WTC11 (cell line): ENCODE measurements at regions not wholly inside any gene's neighbourhood (a gene's known extent, or its start where the extent isn't known, plus 50 kb on each side); places are given as distances from the start of the nearest gene placed in this dataset.

ENCODE experiments used
- ATAC-seq: fragments of 200-7000 bp; cut with Tn5 transposase; 2 replicates; pipeline ENCODE4 v1.10.0; 2021; ENCODE audit warnings: mild to moderate bottlenecking, moderate library complexity
- CTCF ChIA-PET: fragments of 300-600 bp; sonication (Branson Sonifier 250); formaldehyde crosslinking; loops from one replicate; lab custom pipeline; 2021; ENCODE audit warnings: antibody characterized with exemption; lab: Charles Lee
- POLR2A ChIA-PET: fragments of 350-600 bp; sonication (Branson Sonifier 250); formaldehyde crosslinking; loops from one replicate; lab custom pipeline; 2021; ENCODE audit warnings: antibody characterized with exemption; lab: Charles Lee
- DNase-seq: peaks from one replicate; pipeline ENCODE4 v3.0.0; 2021; ENCODE audit warnings: low spot score
- H3K27ac Mint-ChIP-seq: 2 replicates; pipeline ENCODE4 v1.8.0; 2021; ENCODE audit warnings: mixed read lengths
- H3K27me3 Mint-ChIP-seq: 2 replicates; pipeline ENCODE4 v1.8.0; 2021; ENCODE audit warnings: low read depth, mild to moderate bottlenecking, moderate library complexity, mixed read lengths
- H3K36me3 Mint-ChIP-seq: 2 replicates; pipeline ENCODE4 v1.8.0; 2021; ENCODE audit warnings: mixed read lengths
- H3K4me1 Mint-ChIP-seq: 2 replicates; pipeline ENCODE4 v1.8.0; 2022; ENCODE audit warnings: mixed read lengths
- H3K4me3 Mint-ChIP-seq: 2 replicates; pipeline ENCODE4 v1.8.0; 2021; ENCODE audit warnings: mild to moderate bottlenecking, moderate library complexity, mixed read lengths
- H3K9me3 Mint-ChIP-seq: 2 replicates; pipeline ENCODE4 v1.8.0; 2021; ENCODE audit warnings: mixed read lengths
- ATF2 ChIP-seq: sonication (generic); formaldehyde crosslinking; IDR thresholded peaks from 2 replicates; pipeline ENCODE4 v1.8.1; 2022; ENCODE audit warnings: low read depth, missing genetic modification reagents, borderline replicate concordance
- E2F5 ChIP-seq: sonication (generic); formaldehyde crosslinking; IDR thresholded peaks from 2 replicates; pipeline ENCODE4 v1.8.1; 2022; ENCODE audit warnings: mild to moderate bottlenecking, moderate library complexity, missing genetic modification reagents
- EMX1 ChIP-seq: fragments of 250-450 bp; sonication (Bioruptor Pico); IDR thresholded peaks from 2 replicates; pipeline ENCODE4 v1.8.0; 2021; ENCODE audit warnings: mild to moderate bottlenecking
- ESRRA ChIP-seq: sonication (generic); formaldehyde crosslinking; IDR thresholded peaks from 2 replicates; pipeline ENCODE4 v1.8.1; 2022; ENCODE audit warnings: mild to moderate bottlenecking, missing genetic modification reagents, borderline replicate concordance
- GRHL2 ChIP-seq: fragments of 250-450 bp; sonication (Bioruptor Pico); IDR thresholded peaks from 2 replicates; pipeline ENCODE4 v1.8.0; 2022; ENCODE audit warnings: mild to moderate bottlenecking, moderate library complexity; ENCODE audit not compliant: insufficient replicate concordance, severe bottlenecking
- GTF2I ChIP-seq: fragments of 250-450 bp; sonication (Bioruptor Pico); conservative IDR thresholded peaks from 2 replicates; pipeline ENCODE4 v1.4.0; 2021; ENCODE audit warnings: mild to moderate bottlenecking
- MXD4 ChIP-seq: fragments of 250-450 bp; sonication (Bioruptor Pico); IDR thresholded peaks from 2 replicates; pipeline ENCODE4 v1.8.0; 2021; ENCODE audit warnings: mild to moderate bottlenecking, moderate library complexity, borderline replicate concordance
- MYBL2 ChIP-seq: sonication (generic); formaldehyde crosslinking; IDR thresholded peaks from 2 replicates; pipeline ENCODE4 v1.8.1; 2023; ENCODE audit warnings: mild to moderate bottlenecking, moderate library complexity, missing genetic modification reagents
- PREB ChIP-seq: sonication (generic); formaldehyde crosslinking; IDR thresholded peaks from 2 replicates; pipeline ENCODE4 v1.8.1; 2022; ENCODE audit warnings: mild to moderate bottlenecking, missing genetic modification reagents, moderate library complexity, borderline replicate concordance
- TEAD4 ChIP-seq: sonication (generic); formaldehyde crosslinking; IDR thresholded peaks from 2 replicates; pipeline ENCODE4 v1.8.0; 2022; ENCODE audit warnings: mild to moderate bottlenecking, missing genetic modification reagents
- ZBTB21 ChIP-seq: sonication (generic); formaldehyde crosslinking; IDR thresholded peaks from 2 replicates; pipeline ENCODE4 v1.8.1; 2023; ENCODE audit warnings: mild to moderate bottlenecking, missing genetic modification reagents, borderline replicate concordance
- ZNF532 ChIP-seq: fragments of 250-450 bp; sonication (Bioruptor Pico); IDR thresholded peaks from 2 replicates; pipeline ENCODE4 v1.9.0; 2021; ENCODE audit warnings: mild to moderate bottlenecking, borderline replicate concordance
- TF ChIP-seq, protein P1 (sequence below): sonication (generic); formaldehyde crosslinking; IDR thresholded peaks from 2 replicates; pipeline ENCODE4 v1.8.1; 2023; ENCODE audit warnings: mild to moderate bottlenecking, missing genetic modification reagents, moderate library complexity
- TF ChIP-seq, protein P2 (sequence below): sonication (generic); formaldehyde crosslinking; IDR thresholded peaks from 2 replicates; pipeline ENCODE4 v1.8.0; 2023; ENCODE audit warnings: missing genetic modification reagents, mild to moderate bottlenecking, borderline replicate concordance
- TF ChIP-seq, protein P3 (sequence below): sonication (generic); formaldehyde crosslinking; IDR thresholded peaks from 2 replicates; pipeline ENCODE4 v1.8.0; 2022; ENCODE audit warnings: missing genetic modification reagents
- TF ChIP-seq, protein P4 (sequence below): sonication (generic); formaldehyde crosslinking; IDR thresholded peaks from 2 replicates; pipeline ENCODE4 v1.8.0; 2022; ENCODE audit warnings: mild to moderate bottlenecking, missing genetic modification reagents

GRCh38 chr1:187816646-187817045 lies 987.9 kb downstream of the PLA2G4A start:
- ATAC-seq (no peak), DNase-seq (no peak)
- ChIA-PET CTCF (no interaction called here), POLR2A (no interaction called here)
- H3K27me3 Mint-ChIP-seq = no peaks in the 10 kb centered on the region
- peaks cover 36% of the 10 kb centered on the region for H3K9me3 Mint-ChIP-seq
- H3K27ac Mint-ChIP-seq = no peak overlapping the region
- no peaks in the 10 kb centered on the region for H3K4me1 Mint-ChIP-seq
- H3K4me3 Mint-ChIP-seq = no peak overlapping the region
- H3K36me3 Mint-ChIP-seq = peaks cover 23% of the 10 kb centered on the region
- TF ChIP-seq GTF2I (CRISPR knock-in tag) (no peak), MYBL2 (CRISPR knock-in tag) (no peak), MXD4 (CRISPR knock-in tag) (no peak), TEAD4 (no peak), ATF2 (CRISPR knock-in tag) (no peak), PREB (CRISPR knock-in tag) (no peak), ZNF532 (CRISPR knock-in tag) (no peak), GRHL2 (CRISPR knock-in tag) (no peak), ESRRA (CRISPR knock-in tag) (no peak), EMX1 (CRISPR knock-in tag) (no peak), ZBTB21 (CRISPR knock-in tag) (no peak), E2F5 (CRISPR knock-in tag) (no peak)
- TF ChIP-seq, protein P1, sequence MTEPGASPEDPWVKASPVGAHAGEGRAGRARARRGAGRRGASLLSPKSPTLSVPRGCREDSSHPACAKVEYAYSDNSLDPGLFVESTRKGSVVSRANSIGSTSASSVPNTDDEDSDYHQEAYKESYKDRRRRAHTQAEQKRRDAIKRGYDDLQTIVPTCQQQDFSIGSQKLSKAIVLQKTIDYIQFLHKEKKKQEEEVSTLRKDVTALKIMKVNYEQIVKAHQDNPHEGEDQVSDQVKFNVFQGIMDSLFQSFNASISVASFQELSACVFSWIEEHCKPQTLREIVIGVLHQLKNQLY (CRISPR knock-in tag) = no peak
- TF ChIP-seq, protein P2, sequence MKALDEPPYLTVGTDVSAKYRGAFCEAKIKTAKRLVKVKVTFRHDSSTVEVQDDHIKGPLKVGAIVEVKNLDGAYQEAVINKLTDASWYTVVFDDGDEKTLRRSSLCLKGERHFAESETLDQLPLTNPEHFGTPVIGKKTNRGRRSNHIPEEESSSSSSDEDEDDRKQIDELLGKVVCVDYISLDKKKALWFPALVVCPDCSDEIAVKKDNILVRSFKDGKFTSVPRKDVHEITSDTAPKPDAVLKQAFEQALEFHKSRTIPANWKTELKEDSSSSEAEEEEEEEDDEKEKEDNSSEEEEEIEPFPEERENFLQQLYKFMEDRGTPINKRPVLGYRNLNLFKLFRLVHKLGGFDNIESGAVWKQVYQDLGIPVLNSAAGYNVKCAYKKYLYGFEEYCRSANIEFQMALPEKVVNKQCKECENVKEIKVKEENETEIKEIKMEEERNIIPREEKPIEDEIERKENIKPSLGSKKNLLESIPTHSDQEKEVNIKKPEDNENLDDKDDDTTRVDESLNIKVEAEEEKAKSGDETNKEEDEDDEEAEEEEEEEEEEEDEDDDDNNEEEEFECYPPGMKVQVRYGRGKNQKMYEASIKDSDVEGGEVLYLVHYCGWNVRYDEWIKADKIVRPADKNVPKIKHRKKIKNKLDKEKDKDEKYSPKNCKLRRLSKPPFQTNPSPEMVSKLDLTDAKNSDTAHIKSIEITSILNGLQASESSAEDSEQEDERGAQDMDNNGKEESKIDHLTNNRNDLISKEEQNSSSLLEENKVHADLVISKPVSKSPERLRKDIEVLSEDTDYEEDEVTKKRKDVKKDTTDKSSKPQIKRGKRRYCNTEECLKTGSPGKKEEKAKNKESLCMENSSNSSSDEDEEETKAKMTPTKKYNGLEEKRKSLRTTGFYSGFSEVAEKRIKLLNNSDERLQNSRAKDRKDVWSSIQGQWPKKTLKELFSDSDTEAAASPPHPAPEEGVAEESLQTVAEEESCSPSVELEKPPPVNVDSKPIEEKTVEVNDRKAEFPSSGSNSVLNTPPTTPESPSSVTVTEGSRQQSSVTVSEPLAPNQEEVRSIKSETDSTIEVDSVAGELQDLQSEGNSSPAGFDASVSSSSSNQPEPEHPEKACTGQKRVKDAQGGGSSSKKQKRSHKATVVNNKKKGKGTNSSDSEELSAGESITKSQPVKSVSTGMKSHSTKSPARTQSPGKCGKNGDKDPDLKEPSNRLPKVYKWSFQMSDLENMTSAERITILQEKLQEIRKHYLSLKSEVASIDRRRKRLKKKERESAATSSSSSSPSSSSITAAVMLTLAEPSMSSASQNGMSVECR (CRISPR knock-in tag) = no peak
- TF ChIP-seq, protein P3, sequence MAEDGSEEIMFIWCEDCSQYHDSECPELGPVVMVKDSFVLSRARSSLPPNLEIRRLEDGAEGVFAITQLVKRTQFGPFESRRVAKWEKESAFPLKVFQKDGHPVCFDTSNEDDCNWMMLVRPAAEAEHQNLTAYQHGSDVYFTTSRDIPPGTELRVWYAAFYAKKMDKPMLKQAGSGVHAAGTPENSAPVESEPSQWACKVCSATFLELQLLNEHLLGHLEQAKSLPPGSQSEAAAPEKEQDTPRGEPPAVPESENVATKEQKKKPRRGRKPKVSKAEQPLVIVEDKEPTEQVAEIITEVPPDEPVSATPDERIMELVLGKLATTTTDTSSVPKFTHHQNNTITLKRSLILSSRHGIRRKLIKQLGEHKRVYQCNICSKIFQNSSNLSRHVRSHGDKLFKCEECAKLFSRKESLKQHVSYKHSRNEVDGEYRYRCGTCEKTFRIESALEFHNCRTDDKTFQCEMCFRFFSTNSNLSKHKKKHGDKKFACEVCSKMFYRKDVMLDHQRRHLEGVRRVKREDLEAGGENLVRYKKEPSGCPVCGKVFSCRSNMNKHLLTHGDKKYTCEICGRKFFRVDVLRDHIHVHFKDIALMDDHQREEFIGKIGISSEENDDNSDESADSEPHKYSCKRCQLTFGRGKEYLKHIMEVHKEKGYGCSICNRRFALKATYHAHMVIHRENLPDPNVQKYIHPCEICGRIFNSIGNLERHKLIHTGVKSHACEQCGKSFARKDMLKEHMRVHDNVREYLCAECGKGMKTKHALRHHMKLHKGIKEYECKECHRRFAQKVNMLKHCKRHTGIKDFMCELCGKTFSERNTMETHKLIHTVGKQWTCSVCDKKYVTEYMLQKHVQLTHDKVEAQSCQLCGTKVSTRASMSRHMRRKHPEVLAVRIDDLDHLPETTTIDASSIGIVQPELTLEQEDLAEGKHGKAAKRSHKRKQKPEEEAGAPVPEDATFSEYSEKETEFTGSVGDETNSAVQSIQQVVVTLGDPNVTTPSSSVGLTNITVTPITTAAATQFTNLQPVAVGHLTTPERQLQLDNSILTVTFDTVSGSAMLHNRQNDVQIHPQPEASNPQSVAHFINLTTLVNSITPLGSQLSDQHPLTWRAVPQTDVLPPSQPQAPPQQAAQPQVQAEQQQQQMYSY (CRISPR knock-in tag) = no peak
- TF ChIP-seq, protein P4, sequence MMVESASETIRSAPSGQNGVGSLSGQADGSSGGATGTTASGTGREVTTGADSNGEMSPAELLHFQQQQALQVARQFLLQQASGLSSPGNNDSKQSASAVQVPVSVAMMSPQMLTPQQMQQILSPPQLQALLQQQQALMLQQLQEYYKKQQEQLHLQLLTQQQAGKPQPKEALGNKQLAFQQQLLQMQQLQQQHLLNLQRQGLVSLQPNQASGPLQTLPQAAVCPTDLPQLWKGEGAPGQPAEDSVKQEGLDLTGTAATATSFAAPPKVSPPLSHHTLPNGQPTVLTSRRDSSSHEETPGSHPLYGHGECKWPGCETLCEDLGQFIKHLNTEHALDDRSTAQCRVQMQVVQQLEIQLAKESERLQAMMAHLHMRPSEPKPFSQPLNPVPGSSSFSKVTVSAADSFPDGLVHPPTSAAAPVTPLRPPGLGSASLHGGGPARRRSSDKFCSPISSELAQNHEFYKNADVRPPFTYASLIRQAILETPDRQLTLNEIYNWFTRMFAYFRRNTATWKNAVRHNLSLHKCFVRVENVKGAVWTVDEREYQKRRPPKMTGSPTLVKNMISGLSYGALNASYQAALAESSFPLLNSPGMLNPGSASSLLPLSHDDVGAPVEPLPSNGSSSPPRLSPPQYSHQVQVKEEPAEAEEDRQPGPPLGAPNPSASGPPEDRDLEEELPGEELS (CRISPR knock-in tag) = no peak
